Renal pelvis (tissue), 1 donor: ENCODE measurements at regions not wholly inside any gene's neighbourhood (a gene's known extent, or its start where the extent isn't known, plus 50 kb on each side); places are given as distances from the start of the nearest gene placed in this dataset.

Experiments used
- DNase-seq: peaks from one replicate; pipeline ENCODE4 v3.0.0-alpha.2; 2013

GRCh38 chr11:69413993-69414392, 67.5 kb upstream of the LINC01488 start:
- no peak for DNase-seq

GRCh38 chr11:69414773-69415187, 66.7 kb upstream of the LINC01488 start:
- DNase-seq = no peak

- DNase-seq = no peak
These were observed 65.9 kb upstream of the LINC01488 start for GRCh38 chr11:69415411-69416142.

DNA sequence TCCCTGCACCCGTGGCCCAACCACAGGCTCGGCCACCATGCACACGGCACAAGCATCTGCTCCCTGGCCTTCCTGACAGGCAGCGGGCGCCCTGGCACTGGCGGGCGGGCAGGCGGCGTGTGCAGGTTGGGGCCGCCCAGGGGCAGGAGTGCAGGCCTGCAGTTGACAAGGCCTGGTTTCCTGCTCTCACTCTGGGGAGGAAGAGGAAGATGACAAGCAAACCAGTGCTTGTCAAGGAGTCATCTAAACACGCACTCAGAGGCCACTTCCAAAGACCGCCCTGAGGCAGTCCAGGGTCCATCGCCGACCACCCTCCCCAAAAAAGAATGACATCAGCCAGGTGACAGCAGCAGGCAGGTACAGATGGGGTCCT, 65.3 kb upstream of the LINC01488 start:
- no peak for DNase-seq

GRCh38 chr11:69416762-69417698, 64.4 kb upstream of the LINC01488 start:
- peak; percentile 57 for DNase-seq

GRCh38 chr11:69417699-69418085, 63.8 kb upstream of the LINC01488 start:
- DNase-seq = no peak

GRCh38 chr11:69418576-69419296, 62.7 kb upstream of the LINC01488 start:
- no peak for DNase-seq

- DNase-seq = no peak
These were observed 61.6 kb upstream of the LINC01488 start for GRCh38 chr11:69419662-69420395.

- no peak for DNase-seq
These were observed 58.8 kb upstream of the LINC01488 start for GRCh38 chr11:69422645-69423044.

- DNase-seq = no peak
These were observed 58.3 kb upstream of the LINC01488 start for GRCh38 chr11:69423181-69423580.

DNA sequence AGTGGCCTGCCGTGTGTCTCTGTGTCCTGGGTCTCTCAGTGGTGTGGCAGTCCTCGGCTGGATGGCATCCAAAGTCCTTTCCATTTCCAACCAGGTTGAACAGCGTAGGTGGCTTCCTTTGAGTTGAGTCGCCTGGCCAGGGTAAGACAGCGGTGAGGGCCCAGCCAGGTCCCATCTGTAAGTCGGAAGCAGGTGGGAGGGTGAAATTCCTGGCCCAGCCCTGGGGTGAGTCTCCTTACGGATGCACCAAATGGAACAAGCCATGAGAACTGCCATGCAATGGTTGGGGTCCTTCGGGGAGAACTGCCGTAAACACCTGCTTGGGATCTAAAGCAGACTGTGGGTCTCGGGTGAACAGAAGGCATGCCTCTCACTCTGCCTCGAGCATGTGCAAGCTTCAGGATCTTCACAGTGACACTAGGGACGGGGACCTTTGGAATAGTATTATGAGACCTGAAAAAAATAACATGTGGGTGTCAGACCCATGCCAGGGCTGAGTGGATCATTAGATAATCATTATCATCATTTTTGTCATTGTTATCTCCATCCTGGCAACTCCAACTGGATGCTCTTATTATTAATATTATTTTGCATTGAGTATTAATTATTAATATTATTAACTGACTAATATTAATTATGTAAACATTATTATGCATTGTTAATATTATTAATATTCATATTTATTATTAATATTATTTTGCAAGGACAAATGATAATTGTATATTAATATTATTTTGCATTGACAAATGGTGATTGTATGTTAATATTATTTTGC, 57.7 kb upstream of the LINC01488 start:
- DNase-seq = no peak

- no peak for DNase-seq
These were observed 56.7 kb upstream of the LINC01488 start for GRCh38 chr11:69424748-69425147.

- DNase-seq = no peak
These were observed 56.0 kb upstream of the LINC01488 start for GRCh38 chr11:69425444-69425843.

- DNase-seq = no peak
These were observed 55.4 kb upstream of the LINC01488 start for GRCh38 chr11:69425895-69426544.

- DNase-seq = no peak
These were observed 54.1 kb upstream of the LINC01488 start for GRCh38 chr11:69427337-69427736.

GRCh38 chr11:69427906-69428880, 53.3 kb upstream of the LINC01488 start:
- no peak for DNase-seq

GRCh38 chr11:69429716-69430491, 51.6 kb upstream of the LINC01488 start:
- no peak for DNase-seq

- no peak for DNase-seq
These were observed 50.9 kb upstream of the LINC01488 start for GRCh38 chr11:69430566-69430965.
